ENCODE measurements at regions not wholly inside any gene's neighbourhood (a gene's known extent, or its start where the extent isn't known, plus 50 kb on each side); places are given as distances from the start of the nearest gene placed in this dataset.
"Not testable (repeated sequence)": the region's sequence is repeated elsewhere in the genome, so short reads cannot be mapped to it uniquely, and the experiment has no call there.

- no peak for DNase-seq (ENCODE audit: low read depth)
Observed at GRCh38 chr5:154702477-154702876, 52.7 kb upstream of the LARP1 start.

DNA sequence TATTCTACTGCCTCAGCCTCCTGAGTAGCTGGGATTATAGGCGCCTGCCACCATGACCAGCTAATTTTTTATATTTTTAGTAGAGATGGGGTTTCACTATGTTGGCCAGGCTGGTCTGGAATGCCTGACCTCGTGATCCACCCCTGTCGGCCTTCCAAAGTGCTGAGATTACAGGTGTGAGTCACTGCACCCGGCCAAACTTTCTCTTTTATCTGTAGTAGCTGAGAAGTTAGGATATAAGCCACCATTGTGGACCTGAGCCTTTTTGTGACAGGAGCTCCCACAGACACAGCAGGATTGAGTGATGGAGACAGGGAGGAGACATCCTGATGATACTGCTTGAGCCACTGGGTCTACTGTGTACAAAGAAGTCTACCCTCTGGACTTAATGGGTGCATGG lies 53.5 kb upstream of the LARP1 start:
- DNase-seq (ENCODE audit: low read depth), result not testable (repeated sequence)

GRCh38 chr5:154701181-154701580 lies 54.0 kb upstream of the LARP1 start:
- no peak for DNase-seq (ENCODE audit: low read depth)

- DNase-seq (ENCODE audit: low read depth), result not testable (repeated sequence)
Observed at GRCh38 chr5:154700289-154700928, 54.8 kb upstream of the LARP1 start.

DNA sequence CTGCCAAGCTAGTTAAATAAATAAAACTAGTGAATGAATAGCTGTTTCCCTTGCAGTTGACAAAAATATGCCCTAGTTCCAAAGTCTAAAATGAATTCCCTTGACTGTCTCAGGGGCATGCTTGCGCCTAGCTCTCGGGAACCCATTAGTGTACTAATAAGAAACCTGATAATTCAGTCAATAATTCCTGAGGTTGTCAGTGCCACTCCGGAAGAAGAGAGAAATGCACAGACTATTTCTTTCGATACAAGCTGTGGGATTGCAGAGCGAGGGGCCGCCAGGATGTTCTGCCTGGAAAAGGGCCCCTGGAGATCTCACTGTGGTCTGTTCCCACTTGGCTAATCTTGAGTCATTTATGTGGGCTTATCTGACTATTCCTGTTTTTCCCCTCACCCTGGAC lies 56.4 kb upstream of the LARP1 start:
- DNase-seq (ENCODE audit: low read depth), result no peak

GRCh38 chr5:154697371-154697770 lies 57.8 kb upstream of the LARP1 start:
- DNase-seq (ENCODE audit: low read depth), result no peak

GRCh38 chr5:154696891-154697290 lies 58.3 kb upstream of the LARP1 start:
- DNase-seq (ENCODE audit: low read depth), result no peak

DNA sequence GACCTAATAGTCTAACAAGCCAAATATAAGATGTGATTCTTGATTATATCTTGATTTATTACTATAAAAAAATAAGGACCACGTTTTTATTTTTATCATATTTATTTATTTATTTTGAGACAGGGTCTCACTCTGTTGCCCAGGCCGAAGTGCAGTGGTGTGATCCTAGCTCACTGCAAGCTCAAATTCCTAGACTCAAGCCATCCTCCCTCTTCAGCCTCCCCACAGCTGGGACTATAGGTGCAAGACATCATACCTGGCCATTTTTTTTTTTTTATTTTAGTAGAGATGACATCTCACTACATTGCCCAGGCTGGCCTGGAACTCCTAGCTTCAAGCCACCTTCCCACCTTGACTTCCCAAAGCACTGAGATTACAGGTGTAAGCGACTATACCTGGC lies 61.0 kb upstream of the LARP1 start:
- DNase-seq (ENCODE audit: low read depth), result no peak

- no peak for DNase-seq (ENCODE audit: low read depth)
Observed at GRCh38 chr5:154690488-154690887, 64.7 kb upstream of the LARP1 start.

DNA sequence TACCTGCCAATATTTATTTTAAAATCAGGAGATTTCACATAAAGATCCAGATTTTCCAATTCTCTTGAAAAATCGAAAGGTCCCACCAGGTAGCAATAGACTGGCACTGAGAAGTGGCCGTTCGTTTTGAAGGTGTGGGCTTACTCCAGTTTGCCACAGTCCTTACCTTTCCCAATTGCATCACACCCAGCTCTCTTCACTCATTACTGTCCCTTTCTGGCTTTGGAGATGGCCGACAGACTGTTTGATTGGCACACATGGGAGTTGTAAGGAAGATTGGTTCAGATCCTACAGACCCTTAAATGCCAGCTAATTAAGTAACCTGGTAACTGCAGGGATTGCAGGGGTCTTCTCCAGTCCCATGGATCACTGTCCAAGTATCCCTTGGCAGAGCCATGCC lies 68.7 kb upstream of the LARP1 start:
- DNase-seq (ENCODE audit: low read depth), result no peak

DNA sequence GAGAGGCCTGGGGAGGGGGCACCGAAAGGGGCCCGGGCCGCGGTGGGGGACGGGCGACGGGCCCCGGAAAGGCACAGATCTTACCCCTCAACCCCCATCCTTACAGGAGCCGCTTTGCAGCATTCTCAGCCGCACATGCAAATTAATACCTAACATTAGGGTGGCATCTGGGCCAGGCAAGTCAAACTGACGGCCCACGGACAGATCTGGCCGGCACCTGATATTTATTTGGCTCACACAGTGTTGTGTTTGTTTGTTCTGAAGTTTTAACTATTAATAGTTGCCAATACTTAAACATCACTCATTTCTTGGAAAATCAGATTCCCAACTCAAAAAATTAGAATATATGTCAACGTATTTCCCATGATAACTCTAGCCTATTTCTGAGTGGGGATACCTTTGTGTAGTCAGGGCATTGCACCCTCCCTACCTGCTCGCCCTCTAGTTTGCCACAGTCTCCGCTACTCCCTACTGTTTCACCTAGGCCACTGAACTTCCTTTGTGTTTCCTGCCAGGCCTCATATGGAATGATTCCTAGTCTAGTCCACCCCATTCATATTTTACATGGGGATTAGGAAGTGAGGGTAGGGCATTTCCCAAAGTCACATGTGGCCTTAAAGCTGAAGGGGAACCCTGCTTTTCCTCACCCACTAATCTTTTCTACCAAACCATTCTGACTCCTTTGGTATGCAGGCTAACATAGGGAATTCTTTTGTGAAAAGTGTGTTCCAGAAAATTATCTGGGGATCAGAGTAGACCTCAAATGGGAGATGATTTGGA lies 71.9 kb upstream of the LARP1 start:
- no peak for DNase-seq (ENCODE audit: low read depth)

DNA sequence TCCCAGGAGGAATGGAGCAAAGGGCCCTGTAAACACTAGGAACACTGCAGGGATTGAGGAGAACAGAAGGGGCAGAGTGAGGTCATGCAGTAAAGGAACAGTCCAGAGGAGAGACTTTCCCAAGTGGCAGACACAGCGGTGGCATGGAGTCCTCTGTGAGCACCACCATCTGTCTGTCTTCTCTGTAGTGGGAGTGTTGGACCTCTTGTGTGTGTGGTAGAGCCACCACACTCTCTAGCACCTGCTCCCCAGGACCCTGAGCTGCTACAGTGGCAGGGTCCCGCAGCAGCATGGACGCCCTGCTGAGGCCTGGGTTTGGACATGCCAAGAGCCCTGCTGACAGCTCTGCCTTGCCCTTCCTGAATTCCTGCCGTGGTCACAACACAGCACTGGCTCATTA lies 75.7 kb upstream of the LARP1 start:
- DNase-seq (ENCODE audit: low read depth), result no peak

DNA sequence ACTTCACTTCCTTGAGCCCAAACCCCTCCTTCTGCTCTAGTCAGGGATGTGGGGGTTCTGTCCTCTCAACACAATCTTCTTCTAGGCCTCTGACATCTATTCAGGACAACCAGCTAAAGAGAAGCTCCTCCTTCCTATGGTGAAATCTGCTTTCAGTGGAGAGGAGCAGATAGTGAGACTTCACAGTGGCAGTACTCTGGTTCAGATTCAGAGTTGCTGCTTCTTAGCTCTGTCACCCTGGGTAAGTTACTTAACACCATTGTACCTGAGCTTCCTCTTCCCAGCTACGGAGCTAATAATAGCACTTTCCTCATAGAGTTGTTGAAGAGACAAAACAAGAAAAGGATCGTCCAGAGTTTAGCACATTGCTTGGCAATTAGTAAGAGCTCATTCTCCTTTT lies 77.3 kb upstream of the LARP1 start:
- DNase-seq (ENCODE audit: low read depth), result no peak

DNA sequence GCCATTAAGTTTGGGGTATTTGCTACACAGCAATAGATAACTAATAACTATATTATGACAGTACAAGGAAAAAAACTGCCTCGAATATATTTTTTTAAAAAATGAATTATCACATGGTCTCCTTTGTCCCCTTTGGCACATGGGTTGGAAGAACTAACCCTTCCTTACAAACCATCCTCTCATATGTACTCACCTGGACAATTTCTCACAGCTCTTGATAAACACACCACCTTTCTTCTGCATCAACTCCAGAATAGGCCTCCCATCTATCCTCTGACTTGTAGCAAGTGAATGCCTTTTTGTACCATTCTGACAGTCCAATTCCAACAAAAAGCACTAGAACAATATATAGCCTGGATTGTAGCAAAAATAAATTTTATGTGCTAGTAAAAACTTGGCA lies 78.7 kb upstream of the LARP1 start:
- no peak for DNase-seq (ENCODE audit: low read depth)

- no peak for DNase-seq (ENCODE audit: low read depth)
Observed at GRCh38 chr5:154674029-154674428, 81.1 kb upstream of the LARP1 start.

DNA sequence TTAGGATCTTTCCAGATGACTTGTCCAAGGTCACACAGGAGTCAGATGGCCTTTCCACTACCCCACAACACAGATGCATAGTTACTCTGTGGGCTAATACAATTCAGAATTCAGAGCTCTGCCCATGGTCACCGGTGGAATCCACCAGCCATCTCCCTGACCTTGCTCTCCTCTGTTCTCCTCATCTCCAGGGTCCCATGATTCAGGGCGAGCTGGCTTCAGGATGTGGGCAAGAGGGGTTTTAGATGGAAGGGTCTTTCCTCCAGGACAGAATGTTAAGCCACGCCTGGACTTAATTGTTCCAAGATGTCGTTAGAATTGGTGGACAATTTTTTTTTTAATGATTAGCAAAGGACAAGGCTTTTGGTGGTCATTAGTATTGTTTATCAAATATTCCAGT lies 81.7 kb upstream of the LARP1 start:
- DNase-seq (ENCODE audit: low read depth), result no peak

DNA sequence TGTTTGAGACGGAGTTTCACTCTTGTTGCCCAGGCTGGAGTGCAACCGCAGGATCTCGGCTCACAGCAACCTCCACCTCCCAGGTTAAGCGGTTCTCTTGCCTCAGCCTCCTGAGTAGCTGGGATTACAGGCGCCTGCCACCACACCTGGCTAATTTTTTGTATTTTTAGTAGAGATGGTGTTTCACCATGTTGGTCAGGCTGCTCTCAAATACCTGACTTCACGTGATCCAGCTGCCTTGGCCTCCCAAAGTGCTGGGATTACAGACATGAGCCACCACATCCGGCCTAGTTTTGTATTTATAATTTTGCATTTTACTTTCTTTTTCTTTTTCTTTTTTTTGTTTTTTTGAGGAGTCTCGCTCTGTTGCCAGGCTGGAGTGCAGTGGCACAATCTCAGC lies 85.3 kb upstream of the LARP1 start:
- not testable (repeated sequence) for DNase-seq (ENCODE audit: low read depth)

DNA sequence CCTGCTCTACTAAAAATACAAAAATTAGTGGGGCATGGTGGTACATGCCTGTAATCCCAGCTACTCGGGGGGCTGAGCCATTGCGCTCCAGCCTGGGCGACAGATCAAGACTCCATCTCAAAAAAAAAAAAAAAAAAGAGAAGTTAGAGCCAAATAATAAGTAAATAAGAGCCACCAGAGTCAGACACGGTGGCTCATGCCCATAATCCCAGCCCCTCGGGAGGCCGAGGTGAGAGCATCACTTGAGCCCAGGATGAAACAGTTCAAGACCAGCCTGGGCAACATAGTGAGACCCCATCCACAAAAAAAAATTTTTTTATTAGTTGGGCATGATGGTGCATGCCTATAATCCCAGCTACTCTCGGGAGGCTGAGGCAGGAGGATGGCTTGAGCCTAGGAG lies 85.8 kb upstream of the LARP1 start:
- no peak for DNase-seq (ENCODE audit: low read depth)

DNA sequence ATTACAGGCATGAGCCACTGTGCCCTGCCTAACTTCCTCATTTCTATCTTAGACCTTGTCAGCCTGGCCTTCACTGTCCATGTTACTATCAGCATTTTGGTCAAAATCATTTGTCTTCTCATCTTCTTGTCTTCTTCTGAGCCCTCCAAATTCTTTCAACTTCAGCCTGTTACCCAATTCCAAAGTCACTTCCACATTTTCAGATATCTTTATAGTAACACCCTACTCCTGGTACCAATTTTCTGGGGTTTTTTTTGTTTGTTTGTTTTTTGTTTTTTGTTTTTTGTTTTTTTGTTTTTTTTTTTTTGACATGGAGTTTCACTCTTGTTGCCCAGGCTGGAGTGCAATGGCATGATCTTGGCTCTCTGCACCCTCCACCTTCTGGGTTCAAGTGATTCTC lies 90.3 kb upstream of the LARP1 start:
- DNase-seq (ENCODE audit: low read depth), result no peak

DNA sequence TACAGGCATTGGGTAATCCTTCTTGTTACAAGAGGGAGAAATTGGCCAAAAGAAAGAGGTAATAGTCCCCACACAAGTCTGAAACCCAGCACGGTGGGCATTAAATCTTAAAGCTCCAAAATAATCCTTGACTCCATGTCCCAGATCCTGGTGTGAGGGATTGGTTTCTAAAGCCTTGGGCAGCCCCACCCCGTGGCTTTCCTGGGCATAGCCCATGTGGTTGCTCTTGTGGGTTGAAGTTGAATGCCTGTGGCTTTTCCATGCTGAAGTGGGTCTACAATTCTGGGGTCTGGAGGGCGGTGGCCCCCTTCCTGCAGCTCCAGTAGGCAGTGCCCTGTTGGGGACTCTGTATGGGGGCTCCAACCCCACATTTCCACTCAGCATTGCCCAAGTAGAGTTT lies 91.8 kb upstream of the LARP1 start:
- DNase-seq (ENCODE audit: low read depth), result no peak

- no peak for DNase-seq (ENCODE audit: low read depth)
Observed at GRCh38 chr5:154654486-154655371, 100.4 kb upstream of the LARP1 start.

GRCh38 chr5:154653764-154654485 lies 101.3 kb upstream of the LARP1 start:
- DNase-seq (ENCODE audit: low read depth), result no peak
